GM03348 (cell line): ENCODE measurements at regions not wholly inside any gene's neighbourhood (a gene's known extent, or its start where the extent isn't known, plus 50 kb on each side); places are given as distances from the start of the nearest gene placed in this dataset.
"Not testable (repeated sequence)": the region's sequence is repeated elsewhere in the genome, so short reads cannot be mapped to it uniquely, and the experiment has no call there.

Experiments used
- DNase-seq: peaks from one replicate; pipeline ENCODE4 v3.0.0; 2012; ENCODE audit warnings: low spot score

DNA sequence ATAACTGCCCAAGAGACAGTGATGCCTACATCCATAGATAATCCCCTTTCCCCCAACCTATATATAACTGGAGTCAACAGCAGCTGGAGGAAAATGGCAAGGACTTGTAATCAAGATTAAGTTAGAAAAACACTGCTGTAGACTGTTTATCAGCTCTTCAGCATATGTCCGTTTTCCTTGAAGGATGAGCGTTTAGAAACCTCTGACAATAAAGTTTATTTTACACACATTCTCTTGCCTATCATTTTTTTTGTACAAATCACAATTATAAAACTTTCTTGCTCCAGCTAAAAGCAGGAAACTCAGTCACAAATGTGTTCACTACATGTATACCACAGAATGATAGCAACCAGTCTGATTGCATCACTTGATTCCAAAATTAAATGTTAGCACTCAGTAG, 50.8 kb downstream of the PPIAL4G start:
- DNase-seq, result not testable (repeated sequence)

DNA sequence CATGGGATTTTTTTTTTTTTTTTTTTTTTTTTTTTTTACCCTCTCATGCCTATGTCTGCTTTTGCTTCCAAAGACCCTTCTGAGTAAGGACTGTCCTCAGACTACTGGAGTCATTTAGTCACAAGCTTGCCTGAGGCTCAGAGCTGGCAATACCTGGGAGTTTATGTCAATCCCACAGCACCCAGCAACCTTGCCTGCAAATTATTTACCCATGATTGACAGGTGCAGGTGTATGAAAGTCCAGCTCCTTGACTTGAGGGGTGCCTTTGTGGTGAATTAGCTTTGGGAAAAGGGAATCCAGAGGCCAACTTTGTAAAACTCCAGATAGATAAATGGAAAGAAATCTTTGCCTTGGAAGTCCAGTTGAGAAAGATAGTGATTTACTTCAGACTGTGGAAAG, 53.2 kb downstream of the PPIAL4G start:
- DNase-seq, result not testable (repeated sequence)

DNA sequence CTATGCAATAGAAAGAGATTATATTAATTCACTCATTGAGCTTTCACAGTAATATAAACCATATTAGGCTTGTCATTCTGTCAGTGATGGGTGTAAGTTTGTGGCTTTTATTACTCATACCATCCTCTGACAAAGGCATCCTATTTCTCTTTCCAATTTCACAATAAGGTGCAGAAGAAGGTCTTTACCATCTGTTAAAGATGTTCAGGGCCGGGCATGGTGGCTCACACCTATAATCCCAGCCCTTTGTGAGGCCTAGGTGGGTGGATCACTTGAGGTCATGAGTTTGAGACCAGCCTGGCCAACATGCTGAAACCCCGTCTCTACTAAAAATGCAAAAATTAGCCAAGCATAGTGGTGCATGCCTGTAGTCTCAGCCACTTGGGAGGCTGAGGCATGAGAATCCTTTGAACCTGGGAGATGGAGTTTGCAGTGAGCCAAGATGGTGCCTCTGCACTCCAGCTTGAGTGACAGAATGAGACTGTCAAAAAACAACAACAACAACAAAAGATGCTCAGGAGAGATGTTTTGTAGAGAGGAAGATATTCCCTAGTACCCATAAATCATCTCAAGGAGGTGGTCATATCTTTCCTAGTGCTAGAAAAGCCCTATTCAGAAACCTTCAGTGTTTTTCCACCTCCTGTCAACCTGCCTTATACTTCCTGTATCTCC, 56.0 kb downstream of the PPIAL4G start:
- DNase-seq, result peak; percentile 6

DNA sequence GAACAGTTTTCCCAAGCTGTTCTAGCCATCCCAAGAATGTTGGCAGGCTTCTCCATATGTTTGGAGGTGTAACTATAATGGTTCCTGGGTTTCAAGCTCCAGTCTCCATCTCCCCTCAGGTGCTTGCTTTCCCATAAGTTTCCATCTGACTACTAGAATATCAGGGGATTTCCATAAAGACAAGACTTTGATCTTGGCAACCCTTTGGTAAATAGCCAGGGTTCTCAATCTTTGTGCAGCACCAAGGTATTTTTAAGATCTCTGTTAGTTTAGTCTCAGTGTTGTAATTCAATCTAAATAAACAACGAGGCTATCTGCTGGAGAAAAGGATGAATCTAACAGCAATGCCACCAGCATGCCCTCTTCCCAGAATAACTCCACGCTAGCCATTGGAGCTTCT, 56.7 kb downstream of the PPIAL4G start:
- DNase-seq, result not testable (repeated sequence)

DNA sequence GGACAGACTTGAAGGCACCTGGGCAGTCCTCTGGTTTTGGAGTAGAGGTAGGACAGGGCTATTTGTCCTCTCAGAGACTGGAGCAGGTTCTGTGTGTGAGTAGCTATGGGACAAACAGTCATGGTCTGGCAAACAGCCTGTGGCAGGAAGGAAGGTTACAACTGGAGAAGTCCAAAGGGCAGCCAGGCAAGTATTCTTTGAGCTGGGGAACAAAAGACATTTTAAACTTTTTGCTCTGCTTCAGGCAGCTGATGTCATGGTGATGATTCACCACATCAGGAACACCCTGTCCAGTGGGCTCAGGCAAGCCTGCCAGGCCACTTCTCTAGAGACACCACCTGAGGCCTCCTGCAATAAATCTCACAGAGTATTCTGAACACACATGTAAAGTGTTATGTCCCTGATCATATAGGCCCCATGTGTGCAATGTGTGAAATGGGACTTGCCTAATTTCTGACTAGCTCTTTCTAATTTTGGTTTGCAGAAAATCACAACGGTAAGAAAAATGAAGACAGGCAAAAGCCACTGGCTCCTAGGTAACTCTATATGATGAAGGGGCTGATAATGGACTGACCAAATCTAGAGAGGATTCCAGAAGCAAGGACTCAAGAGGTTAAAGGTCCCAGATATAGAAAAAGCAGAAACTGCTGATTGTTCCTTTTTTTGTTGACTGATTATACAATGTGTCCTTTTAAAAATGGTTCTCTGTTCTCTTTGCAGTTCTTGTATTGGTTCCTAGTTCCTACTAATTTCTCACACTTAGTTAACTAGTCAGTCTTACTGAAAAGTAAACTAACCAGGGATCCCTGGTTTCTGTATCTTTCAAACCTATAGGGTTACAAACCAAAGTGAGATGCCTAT, 58.7 kb downstream of the PPIAL4G start:
- peak; percentile 15 for DNase-seq

DNA sequence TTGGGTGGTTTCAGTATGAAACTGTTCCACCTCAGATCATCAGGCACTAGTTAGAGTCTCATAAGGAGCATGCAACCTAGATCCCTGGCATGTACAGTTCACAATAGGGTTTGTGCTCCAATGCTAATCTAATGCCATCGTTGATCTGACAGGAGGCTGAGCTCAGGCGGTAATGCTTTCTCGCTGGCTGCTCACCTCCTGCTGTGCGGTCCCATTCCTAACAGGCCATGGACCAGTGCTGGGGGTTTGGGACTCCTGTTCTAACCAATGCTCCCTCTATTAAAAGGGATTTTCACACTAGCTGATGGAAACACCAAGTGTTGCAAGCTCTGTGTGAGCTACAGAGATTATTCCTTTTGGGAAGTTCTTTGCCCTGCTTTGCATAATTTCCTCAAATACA, 60.2 kb downstream of the PPIAL4G start:
- not testable (repeated sequence) for DNase-seq

DNA sequence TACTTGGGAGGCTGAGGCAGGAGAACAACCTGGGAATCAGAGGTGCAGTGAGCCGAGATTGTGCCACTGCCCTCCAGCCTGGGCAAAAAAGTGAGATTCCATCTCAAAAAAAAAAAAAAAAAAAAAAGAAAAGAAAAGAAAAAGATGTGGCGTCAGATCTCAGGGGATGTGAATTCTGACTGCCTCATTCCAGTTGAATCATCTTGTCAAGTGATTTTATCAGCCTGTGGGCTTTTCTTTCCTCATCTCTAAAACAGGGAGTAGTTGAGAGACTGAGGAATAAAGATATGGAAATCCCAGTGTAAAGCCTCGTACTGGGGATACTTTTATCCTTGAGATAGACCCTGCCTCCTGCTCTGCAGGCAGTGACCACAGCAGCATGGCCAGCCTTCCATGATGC, 65.9 kb downstream of the PPIAL4G start:
- not testable (repeated sequence) for DNase-seq

DNA sequence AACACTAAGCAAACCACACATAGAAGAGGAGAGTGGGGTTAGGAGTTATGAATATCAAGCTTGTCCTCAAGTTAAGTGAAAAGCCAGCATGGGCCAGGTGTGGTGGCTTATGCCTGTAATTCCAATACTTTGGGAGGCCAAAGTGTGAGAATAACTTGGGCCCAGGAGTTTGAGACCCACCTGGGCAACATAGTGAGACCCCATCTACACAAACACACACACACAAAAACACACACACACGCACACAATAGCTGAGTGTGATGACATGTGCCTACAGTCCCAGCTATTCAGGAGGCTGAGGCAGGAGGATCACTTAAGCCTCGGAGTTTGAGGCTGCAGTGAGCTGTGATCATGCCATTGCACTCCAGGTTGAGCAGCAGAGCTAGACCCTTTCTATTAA, 69.7 kb downstream of the PPIAL4G start:
- DNase-seq, result not testable (repeated sequence)

DNA sequence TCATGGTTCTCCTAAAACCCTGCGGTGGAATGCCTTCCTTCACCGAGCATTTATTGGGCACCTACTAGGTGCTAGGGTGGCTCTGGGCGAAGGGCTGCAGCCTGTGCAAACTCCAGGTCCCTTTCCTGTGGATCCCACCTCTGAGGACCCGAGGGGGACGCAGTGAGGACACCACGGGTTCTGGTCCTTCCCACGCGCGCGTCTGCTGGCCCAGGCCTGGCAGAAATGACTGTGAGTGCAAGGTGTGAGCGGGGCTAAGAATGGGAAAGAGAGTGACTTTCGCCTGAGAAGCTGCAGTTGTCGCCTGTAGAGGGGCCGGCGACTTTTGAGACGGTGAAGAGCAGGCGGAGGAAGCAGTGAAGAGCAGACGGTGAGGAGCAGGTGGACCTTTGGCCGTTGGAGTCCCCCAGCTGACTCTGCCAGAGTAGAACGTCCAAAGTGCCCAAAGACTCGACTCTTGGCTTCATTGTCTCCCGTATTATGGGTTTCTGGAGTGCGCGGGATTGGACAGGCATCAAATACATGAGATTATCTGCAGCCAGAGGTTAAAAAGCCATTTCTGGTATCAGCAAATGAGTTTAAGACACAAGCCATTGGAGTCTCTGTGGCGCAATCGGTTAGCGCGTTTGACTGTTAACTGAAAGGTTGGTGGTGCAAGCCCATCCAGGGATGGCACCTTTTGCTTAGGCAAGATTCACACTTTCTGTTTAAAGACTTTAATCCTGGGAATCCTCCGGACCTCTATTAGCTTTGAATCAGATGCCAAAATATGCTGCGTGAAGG, 78.1 kb downstream of the PPIAL4G start:
- not testable (repeated sequence) for DNase-seq

DNA sequence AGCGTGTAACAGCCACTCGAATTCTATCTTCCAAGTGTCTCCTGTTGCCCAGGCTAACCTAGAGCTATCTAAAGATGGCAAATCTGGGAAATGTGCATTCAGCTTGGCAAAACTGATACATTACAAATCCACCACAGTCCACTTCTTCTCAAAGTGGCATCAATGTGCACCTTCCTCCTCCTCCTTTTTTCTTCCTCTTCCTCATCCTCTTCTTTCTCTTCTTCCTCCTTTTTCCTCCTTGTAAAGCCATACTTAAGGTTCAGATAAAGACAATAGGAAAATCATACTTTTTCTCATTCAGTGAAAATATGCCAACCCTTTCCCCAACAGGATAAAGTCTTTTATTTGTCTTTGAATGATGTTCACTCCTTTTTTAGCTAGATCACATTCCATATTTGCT, 79.2 kb downstream of the PPIAL4G start:
- DNase-seq, result not testable (repeated sequence)

DNA sequence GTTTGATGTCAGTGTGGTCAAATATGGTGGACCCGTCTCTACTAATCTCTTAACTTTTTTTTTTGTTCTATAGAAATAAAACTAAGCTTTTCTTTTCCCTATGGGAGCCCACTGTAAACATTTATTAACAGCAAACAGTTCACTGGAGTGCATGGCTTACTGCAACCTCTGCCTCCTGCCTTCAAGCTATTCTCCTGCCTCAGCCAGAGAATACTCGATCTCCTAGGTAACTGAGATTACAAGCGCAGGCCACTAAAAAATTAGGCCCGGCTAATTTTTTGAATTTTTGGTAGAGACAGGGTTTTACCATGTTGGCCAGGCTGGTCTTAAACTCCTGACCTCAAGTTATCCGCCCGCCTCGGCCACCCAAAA, 80.0 kb downstream of the PPIAL4G start:
- DNase-seq, result not testable (repeated sequence)

DNA sequence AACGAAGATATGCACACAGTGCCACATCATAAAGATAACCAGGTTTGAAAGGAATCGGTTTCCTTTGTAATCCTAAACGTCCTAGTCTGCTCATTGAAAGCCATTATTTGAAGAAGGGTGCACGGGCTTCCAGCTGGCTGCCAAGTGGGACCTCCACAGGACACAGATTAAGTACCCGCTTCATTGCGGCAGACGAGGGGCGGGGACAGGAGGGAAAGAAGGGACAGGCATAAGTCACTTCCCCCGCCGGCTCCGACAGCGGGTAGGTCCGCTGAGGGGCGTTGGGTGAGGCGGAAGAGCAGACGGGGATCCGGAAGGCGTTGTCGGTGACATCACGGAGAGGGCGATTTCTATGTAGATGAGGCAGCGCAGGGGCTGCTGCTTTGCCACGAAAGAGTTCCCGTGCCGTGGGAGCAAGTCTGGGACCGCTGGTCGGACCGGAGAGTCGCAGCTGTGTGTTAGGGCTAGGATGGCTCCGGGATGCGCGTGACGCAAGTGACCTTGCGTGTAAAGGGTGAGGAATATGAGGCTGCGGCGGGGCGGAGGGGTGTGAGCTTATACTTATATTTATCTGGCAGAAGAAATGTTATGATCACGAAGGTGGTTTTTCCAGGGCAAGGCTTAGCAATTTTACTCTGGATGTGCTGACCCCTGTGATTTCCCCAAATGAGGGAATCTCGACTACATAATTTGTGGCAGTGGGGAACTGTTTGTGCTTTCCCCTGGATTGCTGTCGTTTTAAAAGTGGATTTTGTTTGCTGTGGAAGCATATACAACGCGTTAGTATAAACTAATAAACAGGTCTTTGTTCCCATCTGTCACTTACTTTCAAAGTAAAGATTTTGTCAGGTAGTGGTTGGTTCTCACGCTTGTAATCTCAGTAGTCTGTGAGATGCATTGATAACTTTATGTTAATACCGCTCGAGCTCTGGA, 80.7 kb downstream of the PPIAL4G start:
- DNase-seq, result peak; percentile 36

DNA sequence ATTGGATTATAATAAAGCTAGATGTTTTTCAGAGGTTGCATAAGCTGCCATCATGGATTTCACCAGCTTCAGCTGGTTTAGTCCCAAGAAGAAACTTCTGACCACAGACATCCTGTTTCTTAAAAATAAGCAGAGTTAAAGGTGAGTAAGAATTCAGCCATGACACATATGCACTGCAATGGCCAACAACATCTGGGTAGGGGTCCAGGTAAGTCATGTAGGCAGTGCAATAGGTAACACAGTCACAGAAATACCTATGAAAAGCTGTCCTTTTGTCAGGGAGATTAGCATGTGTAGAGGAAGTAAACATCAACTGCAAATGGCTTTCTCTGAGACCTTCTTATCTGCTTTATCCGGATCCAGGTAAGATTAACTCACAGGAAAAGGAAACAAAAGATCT, 85.6 kb downstream of the PPIAL4G start:
- DNase-seq, result not testable (repeated sequence)

DNA sequence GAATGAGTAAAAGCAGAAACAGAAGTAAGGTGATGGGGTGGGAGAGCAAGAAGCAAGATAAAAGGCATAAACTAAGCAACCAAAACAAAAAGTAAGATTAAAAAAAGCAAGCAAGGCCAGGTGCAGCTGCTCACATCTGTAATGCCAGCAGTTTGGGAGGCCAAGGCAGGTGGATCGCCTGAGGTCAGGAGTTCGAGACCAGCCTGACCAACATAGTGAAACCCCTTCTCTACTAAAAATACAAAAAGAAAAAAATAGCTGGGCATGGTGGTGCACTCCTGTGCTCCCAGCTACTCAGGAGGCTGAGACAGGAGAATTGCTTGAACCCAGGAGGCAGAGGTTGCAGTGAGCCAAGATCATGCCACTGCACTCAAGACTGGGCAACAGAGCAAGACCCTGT, 90.6 kb downstream of the PPIAL4G start:
- DNase-seq, result not testable (repeated sequence)

DNA sequence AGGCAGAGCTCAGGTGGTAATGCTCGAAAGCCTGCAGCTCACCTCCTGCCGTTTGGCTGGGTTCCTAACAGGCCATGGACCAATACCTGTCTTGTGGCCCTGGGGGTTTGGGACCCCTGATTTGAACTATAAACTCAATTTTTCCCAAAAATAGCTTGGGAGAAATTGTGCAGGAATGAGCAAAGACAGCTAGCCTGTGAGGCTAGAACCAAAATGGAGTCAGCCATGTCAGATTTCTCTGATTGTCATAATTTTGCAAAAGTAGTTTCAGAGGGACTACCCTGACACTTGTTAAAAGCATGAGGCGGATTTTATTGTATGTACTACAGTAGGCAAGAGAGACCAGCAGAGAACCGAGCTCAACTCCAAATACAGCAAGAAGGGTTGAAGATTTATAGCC, 91.8 kb downstream of the PPIAL4G start:
- DNase-seq, result not testable (repeated sequence)

DNA sequence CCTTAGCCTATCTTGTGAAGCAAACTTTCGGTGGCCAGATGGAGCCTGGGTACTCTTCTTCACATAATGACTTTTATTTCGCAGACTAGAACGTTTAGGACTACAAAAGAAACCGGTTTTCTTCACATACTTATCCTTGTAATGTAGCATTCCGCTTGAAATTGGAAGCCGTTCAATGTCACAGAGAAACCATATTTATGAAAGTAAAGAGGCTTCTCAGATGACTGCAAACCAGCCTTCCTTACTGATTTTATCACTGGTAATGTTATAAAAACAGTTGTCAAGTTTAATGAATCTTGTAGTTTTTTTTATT, 94.1 kb downstream of the PPIAL4G start:
- DNase-seq, result no peak

DNA sequence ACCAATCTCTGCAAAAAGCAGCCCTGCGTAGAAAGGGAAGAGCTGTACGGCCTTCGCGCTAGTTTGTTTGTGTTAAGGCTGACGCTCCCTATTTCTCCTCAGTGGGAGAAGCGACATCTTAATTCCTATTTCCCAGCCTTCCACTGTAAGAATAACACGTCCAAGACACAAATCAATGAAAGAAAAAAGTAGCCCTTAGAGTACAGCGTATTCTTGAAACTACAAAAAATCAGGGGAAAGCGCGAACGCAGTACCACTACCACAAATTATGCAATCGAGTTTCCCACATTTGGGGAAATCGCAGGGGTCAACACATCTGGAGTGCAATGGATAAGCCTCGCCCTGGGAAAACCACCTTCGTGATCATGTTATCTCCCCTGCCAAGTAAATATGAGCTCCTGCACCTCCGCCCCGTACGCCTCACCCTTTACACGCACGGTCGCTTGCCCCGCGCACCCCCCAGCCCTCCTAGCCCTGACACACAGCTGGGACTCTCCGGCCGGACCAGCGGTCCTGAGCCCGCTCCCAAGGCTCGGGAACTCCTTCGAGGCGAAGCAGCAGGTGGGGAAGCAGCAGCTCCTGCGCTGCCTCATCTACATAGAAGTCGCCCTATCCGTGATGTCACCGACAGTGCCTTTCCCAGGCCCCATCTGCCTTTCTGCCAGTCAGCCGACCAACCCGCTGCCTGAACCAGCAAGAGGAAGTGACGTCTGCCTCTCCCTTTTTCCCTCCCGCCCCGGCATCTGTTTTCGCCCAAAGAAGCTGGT, 94.7 kb downstream of the PPIAL4G start:
- peak; percentile 93 for DNase-seq

DNA sequence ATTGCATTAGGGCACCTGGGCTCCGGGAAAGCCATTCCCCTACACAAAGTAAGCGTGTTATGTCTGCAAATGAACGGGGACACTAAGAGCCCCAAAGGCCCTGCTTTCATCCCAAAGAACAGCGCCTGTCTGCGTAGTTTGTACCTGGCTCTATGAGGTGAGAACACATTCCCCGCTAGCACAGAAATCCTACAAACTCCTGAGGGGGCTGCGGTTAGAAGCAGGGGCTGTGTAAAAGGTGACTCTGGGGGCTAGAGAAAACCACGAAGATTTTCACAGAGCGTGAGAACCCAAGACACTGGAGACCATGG, 95.2 kb downstream of the PPIAL4G start:
- not testable (repeated sequence) for DNase-seq

DNA sequence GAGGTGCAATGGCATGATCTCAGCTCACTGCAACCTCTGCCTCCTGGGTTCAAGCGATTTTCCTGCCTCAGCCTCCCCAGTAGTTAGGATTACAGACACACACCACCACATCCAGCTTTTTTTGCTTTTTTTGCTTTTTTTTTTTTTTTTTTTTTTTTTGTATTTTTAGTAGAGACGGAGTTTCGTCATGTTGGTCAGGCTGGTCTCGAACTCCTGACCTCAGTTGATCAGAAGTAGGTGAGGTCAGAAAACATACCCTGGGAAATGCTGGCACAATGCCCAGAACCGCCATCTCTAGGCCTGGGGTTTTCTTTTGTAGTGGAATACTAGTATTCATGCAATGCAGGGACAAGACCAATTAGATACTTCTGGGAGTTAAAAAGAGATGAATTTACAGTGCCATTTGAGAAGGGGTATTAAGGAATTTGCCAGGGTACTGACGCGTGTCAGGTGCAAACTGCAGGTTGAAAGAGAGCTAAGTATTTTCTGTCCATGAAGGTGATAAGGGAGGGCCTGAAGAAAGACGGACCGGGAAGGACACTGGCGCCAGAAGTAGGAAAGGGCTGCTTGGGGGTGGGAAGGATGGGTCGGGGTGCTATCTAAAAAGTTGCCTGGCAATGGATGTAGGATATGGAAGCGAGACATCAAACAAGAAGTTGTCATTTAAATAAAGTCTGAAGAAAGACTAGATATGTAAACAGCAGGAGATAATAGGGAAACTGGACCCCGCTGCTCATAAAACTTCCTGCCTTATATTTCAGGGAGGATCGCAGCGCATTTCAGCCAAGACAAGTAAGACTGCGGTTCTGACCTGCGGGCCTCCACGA, 95.8 kb downstream of the PPIAL4G start:
- DNase-seq, result not testable (repeated sequence)

DNA sequence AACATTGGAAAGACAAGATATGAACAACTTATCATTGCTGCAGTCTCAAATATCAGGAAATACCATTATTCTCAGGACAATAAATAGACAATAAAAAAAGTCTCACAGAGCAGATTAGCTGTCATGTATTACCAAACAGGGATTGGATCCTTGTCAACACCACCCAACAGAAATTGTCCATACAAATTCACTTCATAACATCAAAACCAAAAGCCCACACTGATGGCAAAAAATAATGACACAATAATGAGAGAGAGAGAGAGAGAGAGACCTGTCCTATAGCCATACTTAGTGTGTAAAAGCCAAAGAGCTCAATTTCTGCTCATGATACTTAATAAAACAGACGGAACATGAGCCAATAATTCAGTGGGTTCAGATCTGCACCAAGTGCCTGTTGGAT, 96.5 kb downstream of the PPIAL4G start:
- DNase-seq, result no peak
